Amniotic epithelial cell (primary cell): ENCODE measurements at regions not wholly inside any gene's neighbourhood (a gene's known extent, or its start where the extent isn't known, plus 50 kb on each side); places are given as distances from the start of the nearest gene placed in this dataset.
"Not testable (repeated sequence)": the region's sequence is repeated elsewhere in the genome, so short reads cannot be mapped to it uniquely, and the experiment has no call there.

Experiments used
- DNase-seq: peaks from one replicate; pipeline ENCODE4 v3.0.0-alpha.2; 2010; ENCODE audit warnings: low read depth

- no peak for DNase-seq
Measured at GRCh38 chr20:48154040-48154765, 368.9 kb upstream of the SULF2 start.

GRCh38 chr20:48153523-48153922 lies 368.2 kb upstream of the SULF2 start:
- no peak for DNase-seq

GRCh38 chr20:48153103-48153502 lies 367.8 kb upstream of the SULF2 start:
- DNase-seq: no peak

- DNase-seq: no peak
Measured at GRCh38 chr20:48150568-48150967, 365.3 kb upstream of the SULF2 start.

- DNase-seq: no peak
Measured at GRCh38 chr20:48149902-48150301, 364.6 kb upstream of the SULF2 start.

GRCh38 chr20:48148916-48149672 lies 363.8 kb upstream of the SULF2 start:
- no peak for DNase-seq

GRCh38 chr20:48148020-48148419 lies 362.7 kb upstream of the SULF2 start:
- DNase-seq: no peak

GRCh38 chr20:48147311-48147710 lies 362.0 kb upstream of the SULF2 start:
- DNase-seq: no peak

GRCh38 chr20:48146877-48147276 lies 361.6 kb upstream of the SULF2 start:
- DNase-seq: no peak

GRCh38 chr20:48146308-48146707 lies 361.0 kb upstream of the SULF2 start:
- no peak for DNase-seq

- DNase-seq: no peak
Measured at GRCh38 chr20:48143435-48144081, 358.3 kb upstream of the SULF2 start.

GRCh38 chr20:48142516-48142773 lies 357.2 kb upstream of the SULF2 start:
- no peak for DNase-seq

GRCh38 chr20:48141660-48142515 lies 356.6 kb upstream of the SULF2 start:
- no peak for DNase-seq

- no peak for DNase-seq
Measured at GRCh38 chr20:48139262-48140041, 354.2 kb upstream of the SULF2 start.

GRCh38 chr20:48132834-48133233 lies 347.6 kb upstream of the SULF2 start:
- DNase-seq: no peak

- peak; percentile 2 for DNase-seq
Measured at GRCh38 chr20:48131581-48131980, 346.3 kb upstream of the SULF2 start.

GRCh38 chr20:48129345-48129942 lies 344.2 kb upstream of the SULF2 start:
- DNase-seq: peak; percentile 0

GRCh38 chr20:48128436-48128835 lies 343.2 kb upstream of the SULF2 start:
- DNase-seq: no peak

- not testable (repeated sequence) for DNase-seq
Measured at GRCh38 chr20:48127964-48128363, 342.7 kb upstream of the SULF2 start.

GRCh38 chr20:48127133-48127532 lies 341.9 kb upstream of the SULF2 start:
- not testable (repeated sequence) for DNase-seq

- no peak for DNase-seq
Measured at GRCh38 chr20:48126227-48126740, 341.0 kb upstream of the SULF2 start.
